ENCODE measurements at regions not wholly inside any gene's neighbourhood (a gene's known extent, or its start where the extent isn't known, plus 50 kb on each side); places are given as distances from the start of the nearest gene placed in this dataset.

DNA sequence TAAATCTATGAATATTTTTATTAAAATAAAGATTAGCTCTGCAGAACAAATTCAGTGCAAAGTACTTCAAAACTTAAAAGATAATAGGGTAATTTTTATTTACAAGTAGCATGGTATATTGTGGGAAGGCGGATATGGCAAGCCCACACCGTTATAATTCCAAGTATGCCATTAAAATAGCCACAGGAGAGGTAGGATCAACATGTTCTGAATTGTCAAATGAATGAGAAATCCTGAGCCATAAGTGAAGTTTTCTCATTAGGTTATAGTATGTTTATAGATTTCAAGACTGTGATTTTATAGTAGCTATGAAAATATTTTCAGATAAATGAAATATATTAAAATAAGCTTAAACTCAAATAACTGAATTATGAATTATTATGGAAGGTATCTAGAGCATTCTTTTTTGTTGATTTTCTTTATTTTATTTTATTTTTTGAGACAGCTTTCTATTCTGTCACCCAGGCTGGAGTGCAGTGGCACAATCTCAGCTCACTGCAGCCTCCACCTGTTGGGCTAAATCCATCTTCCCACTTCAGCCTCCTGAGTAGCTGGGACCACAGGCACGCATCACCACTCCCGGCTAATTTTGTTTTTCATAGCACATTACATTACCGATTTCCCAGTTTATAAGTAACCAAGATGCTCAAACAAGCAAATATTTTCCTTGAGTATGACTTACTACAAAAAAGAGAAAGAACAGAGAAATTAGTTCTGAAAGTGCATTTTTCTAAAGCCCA is 956.6 kb downstream of the GATA3 start:
- TF ChIP-seq CTCF (IDR thresholded peaks at IDR 0.05; ENCODE audit: insufficient read depth, low read length, poor library complexity, severe bottlenecking) (no peak), EZH2phosphoT487 (conservative IDR thresholded peaks at IDR 0.05; ENCODE audit: low read length) (no peak)
